ENCODE measurements at regions not wholly inside any gene's neighbourhood (a gene's known extent, or its start where the extent isn't known, plus 50 kb on each side); places are given as distances from the start of the nearest gene placed in this dataset.

GRCh38 chr12:46430340-46430948 is 57.9 kb upstream of the SLC38A2 start:
- H3K4me3 ChIP-seq (ENCODE audit: low read depth, low read length) = no peak overlapping the region
- no peak for TF ChIP-seq CTCF (IDR thresholded peaks at IDR 0.05; ENCODE audit: low read depth, low read length, missing control alignments)
- in situ Hi-C loops (cut with HindIII; ENCODE audit: low sequenced_read_pairs) = no loop called here
- peak; percentile 45 for DNase-seq (ENCODE audit: low read depth)

All from astrocyte of the cerebellum (primary cell).